ENCODE measurements at regions not wholly inside any gene's neighbourhood (a gene's known extent, or its start where the extent isn't known, plus 50 kb on each side); places are given as distances from the start of the nearest gene placed in this dataset.

DNA sequence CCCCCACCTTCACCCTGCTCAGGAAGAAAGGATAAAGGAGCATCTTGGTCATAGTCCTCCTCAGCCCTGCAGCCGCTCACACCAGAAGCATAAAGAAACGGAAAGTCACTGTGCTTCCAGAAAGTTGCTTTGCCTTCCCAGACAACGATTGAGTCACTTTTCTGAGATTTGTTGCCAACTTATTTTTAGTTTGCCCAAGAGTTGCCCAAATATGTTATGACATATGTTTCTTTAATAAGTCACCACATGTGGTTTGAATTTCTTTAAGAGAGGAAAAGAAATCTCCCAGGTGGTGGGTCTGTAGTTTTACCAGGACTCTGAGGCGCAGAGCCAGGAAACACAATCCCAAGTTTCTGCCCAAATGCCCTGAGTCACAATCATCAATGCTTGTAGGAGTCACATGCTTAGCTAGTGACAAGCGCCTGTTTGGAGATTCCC lies 63.4 kb upstream of the LRCH1 start:
- Histone ChIP-seq H3K9ac (ENCODE audit: insufficient read depth, low read depth, low read length) (no peak overlapping the region), H4K20me1 (ENCODE audit: insufficient read depth, low read length) (no peaks in the 10 kb centered on the region), H3K4me3 (replicated peaks in 1 of 3; ENCODE audit: insufficient read depth in 1 of 3, low read depth in 2 of 3, low read length in 3 of 3) (no peak overlapping the region), H3K27ac (ENCODE audit: extremely low read length, insufficient read depth, low read length) (no peak overlapping the region), H3K4me1 (ENCODE audit: insufficient read depth, low read length) (no peaks in the 10 kb centered on the region), H3K79me2 (ENCODE audit: insufficient read depth, low read length) (no peaks in the 10 kb centered on the region), H3K4me2 (ENCODE audit: low read depth, low read length) (no peak overlapping the region), H3K36me3 (replicated peaks in 1 of 2; ENCODE audit: control insufficient read depth in 1 of 2, insufficient read depth in 2 of 2, low read length in 2 of 2) (no peaks in the 10 kb centered on the region), H2AFZ (ENCODE audit: low read length) (no peak overlapping the region), H3K9me3 (ENCODE audit: low read length) (peaks cover 13% of the 10 kb centered on the region), H3K27me3 (ENCODE audit: control insufficient read depth in 1 of 2, insufficient read depth in 2 of 2, low read length in 2 of 2) (peaks cover 0 to 3% of the 10 kb centered on the region in 2 experiments; a peak in 4 of 5 replicates)
- ChIA-PET CTCF (ENCODE audit: low intra/inter-chr PET ratio, low total read pairs) (no interaction called here), POLR2A (no interaction called here)
- no peak for DNase-seq (ENCODE audit: low spot score)
- in situ Hi-C loops (cut with HindIII; ENCODE audit: extremely low pct_ligation_motif_present, low pct_unique_long_range_greater_than_20kb) = loop anchor here (5.0 kb wide), 1 partner anchor 233 kb away; no protein-coding TSS in a partner anchor
- intact Hi-C loops (cut with micrococcal nuclease; ENCODE audit: unreplicated experiment) = no loop called here
- WGBS (ENCODE audit: low lambda C conversion rate) = 72% methylated on average over 5 of the region's 5 CpGs
- BruUV-seq (replicated peaks) = no TSS peak
- no peak for FAIRE-seq
- TF ChIP-seq ZNF180 (CRISPR knock-in tag; IDR thresholded peaks at IDR 0.05; ENCODE audit: borderline replicate concordance, low read depth) = no peak
- TF ChIP-seq KDM6A (CRISPR knock-in tag; IDR thresholded peaks at IDR 0.05; ENCODE audit: low read depth) = no peak
- TF ChIP-seq KLF12 (CRISPR knock-in tag; IDR thresholded peaks at IDR 0.05; ENCODE audit: borderline replicate concordance) = no peak
- TF ChIP-seq, protein P1, sequence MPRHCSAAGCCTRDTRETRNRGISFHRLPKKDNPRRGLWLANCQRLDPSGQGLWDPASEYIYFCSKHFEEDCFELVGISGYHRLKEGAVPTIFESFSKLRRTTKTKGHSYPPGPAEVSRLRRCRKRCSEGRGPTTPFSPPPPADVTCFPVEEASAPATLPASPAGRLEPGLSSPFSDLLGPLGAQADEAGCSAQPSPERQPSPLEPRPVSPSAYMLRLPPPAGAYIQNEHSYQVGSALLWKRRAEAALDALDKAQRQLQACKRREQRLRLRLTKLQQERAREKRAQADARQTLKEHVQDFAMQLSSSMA (CRISPR knock-in tag; IDR thresholded peaks at IDR 0.05) = no peak
- TF ChIP-seq, protein P2, sequence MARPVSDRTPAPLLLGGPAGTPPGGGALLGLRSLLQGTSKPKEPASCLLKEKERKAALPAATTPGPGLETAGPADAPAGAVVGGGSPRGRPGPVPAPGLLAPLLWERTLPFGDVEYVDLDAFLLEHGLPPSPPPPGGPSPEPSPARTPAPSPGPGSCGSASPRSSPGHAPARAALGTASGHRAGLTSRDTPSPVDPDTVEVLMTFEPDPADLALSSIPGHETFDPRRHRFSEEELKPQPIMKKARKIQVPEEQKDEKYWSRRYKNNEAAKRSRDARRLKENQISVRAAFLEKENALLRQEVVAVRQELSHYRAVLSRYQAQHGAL (CRISPR knock-in tag; IDR thresholded peaks at IDR 0.05; ENCODE audit: not compliant biosample characterization) = no peak
- TF ChIP-seq, protein P3, sequence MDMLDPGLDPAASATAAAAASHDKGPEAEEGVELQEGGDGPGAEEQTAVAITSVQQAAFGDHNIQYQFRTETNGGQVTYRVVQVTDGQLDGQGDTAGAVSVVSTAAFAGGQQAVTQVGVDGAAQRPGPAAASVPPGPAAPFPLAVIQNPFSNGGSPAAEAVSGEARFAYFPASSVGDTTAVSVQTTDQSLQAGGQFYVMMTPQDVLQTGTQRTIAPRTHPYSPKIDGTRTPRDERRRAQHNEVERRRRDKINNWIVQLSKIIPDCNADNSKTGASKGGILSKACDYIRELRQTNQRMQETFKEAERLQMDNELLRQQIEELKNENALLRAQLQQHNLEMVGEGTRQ (IDR thresholded peaks at IDR 0.05; ENCODE audit: low read depth, low read length) = no peak
- TF ChIP-seq, protein P3 (CRISPR knock-in tag; IDR thresholded peaks at IDR 0.05; ENCODE audit: borderline replicate concordance) = no peak
- TF ChIP-seq RORA (CRISPR knock-in tag; IDR thresholded peaks at IDR 0.05) = no peak
- no peak for TF ChIP-seq MBD4 (IDR thresholded peaks at IDR 0.05; ENCODE audit: borderline replicate concordance, low read length)
- TF ChIP-seq KLF6 (CRISPR knock-in tag; IDR thresholded peaks at IDR 0.05) = no peak
- TF ChIP-seq SRY (CRISPR knock-in tag; IDR thresholded peaks at IDR 0.05) = no peak
- no peak for ATAC-seq

Data from HepG2 (cell line).